Lower leg skin (tissue), 3 donors: ENCODE measurements at regions not wholly inside any gene's neighbourhood (a gene's known extent, or its start where the extent isn't known, plus 50 kb on each side); places are given as distances from the start of the nearest gene placed in this dataset.

Experiments used
- POLR2A ChIP-seq, 2 donors: fragments of 450-650 bp; IDR thresholded peaks; one replicate each; pipeline ENCODE4 v1.6.1; 2016 to 2017; ENCODE audit warnings: antibody characterized with exemption in 2 of 2, mild to moderate bottlenecking in 1 of 2, moderate library complexity in 1 of 2
- TF ChIP-seq, protein P1 (sequence below), 3 donors: fragments of 450-650 bp; IDR thresholded peaks; one replicate each; pipeline ENCODE4 v1.5.1; 2016; ENCODE audit warnings: antibody characterized with exemption in 3 of 3, mild to moderate bottlenecking in 3 of 3, moderate library complexity in 2 of 3

DNA sequence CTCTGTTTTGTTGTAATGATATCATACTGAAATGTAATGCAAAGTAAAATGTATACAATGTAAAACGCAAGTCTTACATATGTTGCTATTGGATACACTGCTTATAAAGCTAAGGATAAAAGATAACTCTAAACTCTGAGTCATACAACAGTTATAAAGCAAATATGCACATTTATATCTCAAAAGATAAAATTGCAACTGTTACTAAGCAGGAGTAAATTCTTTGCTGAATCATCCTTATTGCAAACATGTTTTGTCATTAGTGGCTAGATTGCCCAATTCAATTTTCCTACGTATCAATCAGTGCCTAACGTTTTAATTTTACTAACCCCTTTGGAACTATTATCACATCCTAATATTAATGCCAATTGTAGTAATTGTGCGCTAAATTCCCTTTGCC is 762.9 kb downstream of the LTN1 start:
- TF ChIP-seq, protein P1, sequence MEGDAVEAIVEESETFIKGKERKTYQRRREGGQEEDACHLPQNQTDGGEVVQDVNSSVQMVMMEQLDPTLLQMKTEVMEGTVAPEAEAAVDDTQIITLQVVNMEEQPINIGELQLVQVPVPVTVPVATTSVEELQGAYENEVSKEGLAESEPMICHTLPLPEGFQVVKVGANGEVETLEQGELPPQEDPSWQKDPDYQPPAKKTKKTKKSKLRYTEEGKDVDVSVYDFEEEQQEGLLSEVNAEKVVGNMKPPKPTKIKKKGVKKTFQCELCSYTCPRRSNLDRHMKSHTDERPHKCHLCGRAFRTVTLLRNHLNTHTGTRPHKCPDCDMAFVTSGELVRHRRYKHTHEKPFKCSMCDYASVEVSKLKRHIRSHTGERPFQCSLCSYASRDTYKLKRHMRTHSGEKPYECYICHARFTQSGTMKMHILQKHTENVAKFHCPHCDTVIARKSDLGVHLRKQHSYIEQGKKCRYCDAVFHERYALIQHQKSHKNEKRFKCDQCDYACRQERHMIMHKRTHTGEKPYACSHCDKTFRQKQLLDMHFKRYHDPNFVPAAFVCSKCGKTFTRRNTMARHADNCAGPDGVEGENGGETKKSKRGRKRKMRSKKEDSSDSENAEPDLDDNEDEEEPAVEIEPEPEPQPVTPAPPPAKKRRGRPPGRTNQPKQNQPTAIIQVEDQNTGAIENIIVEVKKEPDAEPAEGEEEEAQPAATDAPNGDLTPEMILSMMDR (IDR thresholded peaks at IDR 0.05), result no peak
- no peak for TF ChIP-seq POLR2A (IDR thresholded peaks at IDR 0.05)
